ENCODE measurements at regions not wholly inside any gene's neighbourhood (a gene's known extent, or its start where the extent isn't known, plus 50 kb on each side); places are given as distances from the start of the nearest gene placed in this dataset.
"Not testable (repeated sequence)": the region's sequence is repeated elsewhere in the genome, so short reads cannot be mapped to it uniquely, and the experiment has no call there.

DNA sequence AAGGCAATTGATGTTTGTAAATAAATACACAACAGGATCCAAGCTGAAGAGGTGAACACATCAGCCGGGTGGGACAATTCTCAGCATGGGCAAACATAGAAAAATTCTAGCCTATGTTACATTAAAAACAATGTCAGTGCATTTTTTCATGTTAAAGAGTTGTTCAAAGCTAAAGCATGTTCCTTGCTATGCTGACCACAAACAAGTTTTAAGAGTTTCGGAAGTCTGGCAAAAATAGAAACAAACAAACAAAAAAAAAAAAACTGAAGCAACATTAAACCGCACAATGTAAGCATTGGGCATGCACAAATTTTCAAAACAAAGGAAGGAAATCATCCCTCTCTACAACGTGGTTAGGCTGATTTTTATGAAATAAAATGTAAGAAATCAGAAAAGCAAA lies 185.8 kb downstream of the FOXD4L6 start:
- TF ChIP-seq, protein P1, sequence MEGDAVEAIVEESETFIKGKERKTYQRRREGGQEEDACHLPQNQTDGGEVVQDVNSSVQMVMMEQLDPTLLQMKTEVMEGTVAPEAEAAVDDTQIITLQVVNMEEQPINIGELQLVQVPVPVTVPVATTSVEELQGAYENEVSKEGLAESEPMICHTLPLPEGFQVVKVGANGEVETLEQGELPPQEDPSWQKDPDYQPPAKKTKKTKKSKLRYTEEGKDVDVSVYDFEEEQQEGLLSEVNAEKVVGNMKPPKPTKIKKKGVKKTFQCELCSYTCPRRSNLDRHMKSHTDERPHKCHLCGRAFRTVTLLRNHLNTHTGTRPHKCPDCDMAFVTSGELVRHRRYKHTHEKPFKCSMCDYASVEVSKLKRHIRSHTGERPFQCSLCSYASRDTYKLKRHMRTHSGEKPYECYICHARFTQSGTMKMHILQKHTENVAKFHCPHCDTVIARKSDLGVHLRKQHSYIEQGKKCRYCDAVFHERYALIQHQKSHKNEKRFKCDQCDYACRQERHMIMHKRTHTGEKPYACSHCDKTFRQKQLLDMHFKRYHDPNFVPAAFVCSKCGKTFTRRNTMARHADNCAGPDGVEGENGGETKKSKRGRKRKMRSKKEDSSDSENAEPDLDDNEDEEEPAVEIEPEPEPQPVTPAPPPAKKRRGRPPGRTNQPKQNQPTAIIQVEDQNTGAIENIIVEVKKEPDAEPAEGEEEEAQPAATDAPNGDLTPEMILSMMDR (IDR thresholded peaks at IDR 0.05): not testable (repeated sequence)
- not testable (repeated sequence) for TF ChIP-seq POLR2AphosphoS5, POLR2A (IDR thresholded peaks at IDR 0.05)

Measured in breast epithelium (tissue), 3 donors.